PFSK-1 (cell line): ENCODE measurements at regions not wholly inside any gene's neighbourhood (a gene's known extent, or its start where the extent isn't known, plus 50 kb on each side); places are given as distances from the start of the nearest gene placed in this dataset.

Experiments
- POLR2AphosphoS5 ChIP-seq: IDR thresholded peaks from 2 replicates; pipeline ENCODE4 v1.6.1; 2012; ENCODE audit warnings: low read depth, mild to moderate bottlenecking, control low read depth, low read length, moderate library complexity
- SIN3A ChIP-seq: IDR thresholded peaks from 2 replicates; pipeline ENCODE4 v1.6.1; 2012; ENCODE audit warnings: mild to moderate bottlenecking, low read length, moderate library complexity, borderline replicate concordance; ENCODE audit not compliant: insufficient read depth

- TF ChIP-seq POLR2AphosphoS5 (no peak), SIN3A (no peak)
Observed at GRCh38 chr5:63255594-63255993, 677.0 kb downstream of the LRRC70 start.
